ENCODE measurements at regions not wholly inside any gene's neighbourhood (a gene's known extent, or its start where the extent isn't known, plus 50 kb on each side); places are given as distances from the start of the nearest gene placed in this dataset.

GRCh38 chr6:100176951-100177710 lies 183.1 kb upstream of the MCHR2 start:
- DNase-seq, result no peak

GRCh38 chr6:100176311-100176950 lies 182.4 kb upstream of the MCHR2 start:
- no peak for DNase-seq

- DNase-seq, result no peak
These were observed 181.8 kb upstream of the MCHR2 start for GRCh38 chr6:100175814-100176310.

GRCh38 chr6:100173211-100173610 lies 179.2 kb upstream of the MCHR2 start:
- DNase-seq, result no peak

- DNase-seq, result no peak
These were observed 178.3 kb upstream of the MCHR2 start for GRCh38 chr6:100172322-100172713.

- DNase-seq, result no peak
These were observed 177.7 kb upstream of the MCHR2 start for GRCh38 chr6:100171533-100172321.

GRCh38 chr6:100168148-100168547 lies 174.1 kb upstream of the MCHR2 start:
- DNase-seq, result no peak

GRCh38 chr6:100167585-100167984 lies 173.6 kb upstream of the MCHR2 start:
- no peak for DNase-seq

- no peak for DNase-seq
These were observed 172.9 kb upstream of the MCHR2 start for GRCh38 chr6:100166956-100167355.

GRCh38 chr6:100165442-100165841 lies 171.4 kb upstream of the MCHR2 start:
- no peak for DNase-seq

GRCh38 chr6:100163035-100163434 lies 169.0 kb upstream of the MCHR2 start:
- no peak for DNase-seq

- DNase-seq, result no peak
These were observed 167.9 kb upstream of the MCHR2 start for GRCh38 chr6:100161782-100162365.

- no peak for DNase-seq
These were observed 166.9 kb upstream of the MCHR2 start for GRCh38 chr6:100160930-100161329.

GRCh38 chr6:100155141-100155540 lies 161.1 kb upstream of the MCHR2 start:
- no peak for DNase-seq

GRCh38 chr6:100153636-100154275 lies 159.7 kb upstream of the MCHR2 start:
- DNase-seq, result no peak

GRCh38 chr6:100152201-100152600 lies 158.2 kb upstream of the MCHR2 start:
- no peak for DNase-seq

- DNase-seq, result no peak
These were observed 151.0 kb upstream of the MCHR2 start for GRCh38 chr6:100144991-100145390.

- no peak for DNase-seq
These were observed 144.5 kb upstream of the MCHR2 start for GRCh38 chr6:100138346-100139022.

GRCh38 chr6:100137759-100138158 lies 143.7 kb upstream of the MCHR2 start:
- no peak for DNase-seq

GRCh38 chr6:100136590-100136989 lies 142.6 kb upstream of the MCHR2 start:
- DNase-seq, result no peak

GRCh38 chr6:100135977-100136376 lies 142.0 kb upstream of the MCHR2 start:
- no peak for DNase-seq

GRCh38 chr6:100134703-100135102 lies 140.7 kb upstream of the MCHR2 start:
- DNase-seq, result no peak
